C4-2B (cell line): ENCODE measurements at regions not wholly inside any gene's neighbourhood (a gene's known extent, or its start where the extent isn't known, plus 50 kb on each side); places are given as distances from the start of the nearest gene placed in this dataset.

Experiments
- CTCF ChIP-seq: fragments of 450-650 bp; conservative IDR thresholded peaks from 2 replicates; pipeline ENCODE4 v1.5.1; 2017; ENCODE audit warnings: mild to moderate bottlenecking
- ZFX ChIP-seq: fragments of 450-650 bp; IDR thresholded peaks from 2 replicates; pipeline ENCODE4 v1.6.1; 2017

- TF ChIP-seq CTCF (no peak), ZFX (no peak)
These were observed 153.4 kb upstream of the CTNNA2 start for GRCh38 chr2:79359419-79359818.
